HG02973 (cell line): ENCODE measurements at regions not wholly inside any gene's neighbourhood (a gene's known extent, or its start where the extent isn't known, plus 50 kb on each side); places are given as distances from the start of the nearest gene placed in this dataset.

Experiments used
- ATAC-seq: cut with Tn5 transposase; IDR thresholded peaks from one replicate; pipeline ENCODE4 v1.9.1; 2021; ENCODE audit warnings: moderate library complexity; ENCODE audit not compliant: unreplicated experiment

- ATAC-seq: no peak
These were observed 640.2 kb downstream of the CCDC171 start for GRCh38 chr9:16193066-16193465.

GRCh38 chr9:16196206-16196605, 643.4 kb downstream of the CCDC171 start:
- no peak for ATAC-seq

DNA sequence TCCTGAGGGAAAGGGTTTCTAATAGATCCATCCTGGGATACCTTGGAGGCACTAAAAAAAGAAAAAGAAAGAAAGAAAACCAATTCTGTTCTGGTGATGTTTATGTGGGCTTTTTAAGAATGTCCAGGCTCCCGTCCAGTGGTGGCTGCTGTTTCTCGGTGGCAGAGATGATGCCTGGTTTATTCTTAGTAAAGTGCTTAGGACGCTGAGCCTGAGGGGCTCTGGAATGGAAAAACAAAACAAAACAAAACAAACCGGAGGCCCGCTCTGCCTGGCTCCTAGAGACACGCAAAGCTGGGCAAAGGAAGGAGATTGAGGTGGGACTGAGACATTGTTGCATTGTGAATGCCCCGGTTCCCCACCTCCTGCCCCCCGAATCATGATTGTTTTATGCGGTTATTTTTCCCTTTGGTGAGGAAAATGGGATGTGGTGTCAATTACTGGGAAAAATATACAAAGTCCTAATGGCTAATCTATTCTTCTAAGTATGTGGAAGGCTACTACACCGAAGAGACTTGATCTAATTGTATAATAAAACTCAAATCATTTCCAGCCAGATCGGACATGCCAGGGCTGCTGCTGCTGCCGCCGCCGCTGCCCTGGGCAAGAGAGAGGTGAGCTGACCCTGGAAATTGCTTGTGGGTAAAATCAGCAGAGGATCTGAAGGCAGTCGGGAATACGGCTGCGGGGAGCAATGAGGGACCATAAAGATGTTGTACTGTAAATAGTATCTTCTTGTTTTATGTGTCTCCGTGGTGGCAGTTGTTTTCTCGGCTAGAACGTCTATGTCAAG, 644.9 kb downstream of the CCDC171 start:
- no peak for ATAC-seq

DNA sequence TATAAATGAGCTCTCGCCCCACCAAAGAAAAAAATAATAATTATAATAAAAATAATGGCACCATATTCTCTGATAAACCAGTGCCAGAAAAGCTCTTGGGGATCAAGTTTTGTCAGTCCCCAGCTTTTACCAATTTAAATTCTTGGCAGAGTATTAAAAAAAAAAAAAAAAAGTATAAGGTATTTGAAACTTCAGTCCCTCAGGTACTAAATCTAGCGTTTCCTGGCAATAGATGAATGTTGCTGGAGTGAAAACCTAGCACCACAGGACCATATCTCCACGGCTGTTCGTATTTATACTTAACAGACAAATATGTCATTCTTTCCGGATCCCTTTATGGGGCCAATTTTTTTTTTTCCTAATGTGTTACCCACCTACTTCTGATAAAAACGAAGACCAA, 646.2 kb downstream of the CCDC171 start:
- no peak for ATAC-seq

- no peak for ATAC-seq
These were observed 649.4 kb downstream of the CCDC171 start for GRCh38 chr9:16202221-16202620.

DNA sequence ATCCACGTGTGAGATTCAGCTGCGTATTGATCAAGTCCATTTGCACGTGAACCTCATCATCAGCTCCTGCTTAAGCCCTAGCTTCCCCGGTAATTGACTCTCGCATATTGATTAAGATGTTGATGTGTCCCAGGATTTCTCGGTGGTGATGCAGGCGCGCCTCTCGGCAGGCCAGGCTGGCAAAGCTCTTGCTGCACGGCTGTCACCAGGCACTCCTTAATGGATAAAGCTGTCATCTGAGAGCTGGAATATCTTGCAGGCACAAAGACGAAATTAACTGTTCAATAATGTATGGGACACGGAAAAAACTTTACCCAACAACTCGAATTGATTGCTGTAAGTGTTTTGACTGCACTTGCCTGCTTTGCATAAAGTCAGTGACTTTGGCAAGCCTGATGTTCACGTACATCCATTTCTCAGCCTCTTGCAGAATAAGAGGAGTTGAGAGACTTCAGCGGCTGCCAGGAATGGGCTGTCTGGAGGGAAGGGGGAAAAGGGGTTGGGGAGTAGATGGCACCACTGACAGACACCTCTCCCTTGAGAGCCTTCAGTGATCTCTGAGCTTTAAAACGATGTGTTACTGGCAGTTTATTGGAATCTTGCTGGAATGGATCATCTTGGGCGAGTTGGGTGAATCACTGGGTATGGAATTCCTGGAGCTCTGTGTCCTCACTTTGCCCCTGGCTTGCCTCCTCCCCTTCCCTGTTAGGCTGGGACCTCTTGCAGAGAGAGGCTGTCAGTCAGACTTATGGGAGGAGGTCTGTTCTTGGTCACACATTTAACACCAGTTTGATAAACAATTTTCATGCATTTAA, 650.3 kb downstream of the CCDC171 start:
- no peak for ATAC-seq

- no peak for ATAC-seq
These were observed 651.1 kb downstream of the CCDC171 start for GRCh38 chr9:16203729-16204573.

- ATAC-seq: no peak
These were observed 652.6 kb downstream of the CCDC171 start for GRCh38 chr9:16205455-16205854.

DNA sequence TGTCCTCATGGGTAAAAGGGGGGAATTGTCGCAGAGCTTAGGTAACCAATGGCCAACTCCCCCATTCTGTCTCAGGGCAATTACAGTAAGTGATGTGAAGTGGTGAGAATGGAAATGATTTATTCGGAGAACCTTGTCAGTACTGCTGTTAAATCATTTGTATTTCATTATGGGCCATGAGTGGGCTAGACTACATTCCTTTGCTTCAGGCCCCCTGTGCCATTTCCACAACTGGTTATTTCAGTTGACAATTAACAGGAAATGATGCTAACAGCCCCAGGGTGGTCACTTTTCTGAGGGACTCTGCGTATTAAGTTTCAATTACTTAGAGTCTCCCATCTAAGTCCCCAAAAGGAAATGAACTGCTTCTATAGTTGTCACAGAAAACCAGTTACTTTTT, 653.7 kb downstream of the CCDC171 start:
- no peak for ATAC-seq

DNA sequence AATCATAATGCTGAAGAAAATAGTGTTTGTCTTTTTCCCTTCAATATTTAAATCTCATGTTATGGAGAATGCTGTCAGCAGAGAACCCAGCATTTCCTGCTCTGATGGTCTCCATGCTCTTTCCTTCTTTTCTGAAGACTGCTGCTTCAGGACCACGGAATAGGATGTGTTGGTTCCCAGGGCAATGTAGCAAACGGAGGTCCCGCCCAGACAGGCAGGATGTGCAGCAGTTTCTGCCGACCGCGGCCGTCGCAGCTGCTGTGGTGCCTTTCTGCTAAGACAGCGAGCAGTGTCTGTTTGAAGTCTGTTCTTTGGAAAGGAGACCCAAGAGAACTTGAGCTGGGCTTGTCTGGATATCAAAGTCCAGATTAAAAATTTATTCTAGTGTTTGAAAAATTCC, 654.3 kb downstream of the CCDC171 start:
- no peak for ATAC-seq

- no peak for ATAC-seq
These were observed 657.6 kb downstream of the CCDC171 start for GRCh38 chr9:16210440-16210839.

- no peak for ATAC-seq
These were observed 658.5 kb downstream of the BNC2 start for GRCh38 chr9:16211946-16212345.

DNA sequence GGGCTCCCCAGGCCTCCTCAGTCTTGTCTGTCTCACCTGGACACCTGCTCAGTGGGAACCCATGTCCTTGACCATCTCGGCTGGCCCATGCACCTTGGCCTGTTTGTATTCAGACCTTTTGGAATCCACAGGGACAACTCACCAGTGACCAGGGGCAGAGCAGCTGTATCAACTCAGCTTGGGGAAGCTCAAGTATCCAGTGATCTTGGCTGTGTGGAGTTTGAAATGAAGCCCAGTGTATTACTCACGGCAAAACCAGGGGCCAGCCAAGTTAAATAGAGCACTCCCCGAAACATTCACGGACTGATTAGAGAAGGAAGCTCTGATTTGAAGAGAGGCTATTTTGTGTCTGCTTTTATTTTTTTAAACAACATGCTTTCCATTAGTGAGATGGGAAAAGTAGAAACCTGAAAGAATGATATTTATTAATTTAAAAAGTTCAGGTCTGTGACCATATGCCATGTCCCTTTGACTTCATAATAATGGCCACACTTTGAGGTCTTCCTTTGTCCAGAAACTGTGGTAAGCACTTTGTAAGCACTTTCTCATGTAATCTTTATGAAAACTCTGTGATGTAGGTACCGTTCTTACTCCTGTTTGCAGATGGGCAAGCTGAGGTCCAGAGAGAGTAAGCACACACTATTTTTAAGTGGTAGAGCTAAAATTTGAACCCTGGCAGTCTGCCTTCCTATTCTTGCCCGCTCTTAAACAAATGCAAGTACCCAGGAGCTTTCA, 656.5 kb downstream of the BNC2 start:
- ATAC-seq: no peak

- ATAC-seq: no peak
These were observed 655.7 kb downstream of the BNC2 start for GRCh38 chr9:16214677-16215352.

GRCh38 chr9:16215353-16215680, 655.2 kb downstream of the BNC2 start:
- ATAC-seq: no peak

- ATAC-seq: no peak
These were observed 652.3 kb downstream of the BNC2 start for GRCh38 chr9:16217943-16218701.

DNA sequence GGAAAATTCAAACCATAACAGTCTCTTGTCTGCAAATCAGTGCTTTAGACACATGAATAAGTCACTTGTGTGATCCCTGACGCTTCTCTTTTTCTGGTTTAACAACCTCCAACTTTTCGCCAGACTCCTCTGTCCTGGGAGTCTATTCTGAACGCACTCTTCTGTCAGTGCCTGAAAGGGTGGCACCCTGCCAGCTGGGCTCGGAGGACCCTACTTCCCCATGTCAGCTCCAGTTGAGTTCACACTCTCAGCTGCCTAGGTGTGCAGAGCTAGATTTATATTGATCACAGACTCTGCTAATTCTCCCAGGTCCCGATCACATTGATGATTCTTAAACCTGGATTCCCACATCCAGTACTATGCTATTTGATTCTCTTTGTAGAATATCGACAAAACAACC, 649.1 kb downstream of the BNC2 start:
- no peak for ATAC-seq

- no peak for ATAC-seq
These were observed 648.5 kb downstream of the BNC2 start for GRCh38 chr9:16221822-16222547.
